ENCODE measurements at regions not wholly inside any gene's neighbourhood (a gene's known extent, or its start where the extent isn't known, plus 50 kb on each side); places are given as distances from the start of the nearest gene placed in this dataset.

GRCh38 chr10:46216003-46216634, 70.7 kb upstream of the ANTXRL start:
- no peak overlapping the region for H3K27ac ChIP-seq (ENCODE audit: low read depth)
- Mint-ChIP-seq H3K27me3 (ENCODE audit: insufficient read depth, low read depth, poor library complexity) (peaks cover 7% of the 10 kb centered on the region), H3K4me3 (no peak overlapping the region), H3K27ac (no peak overlapping the region), H3K9me3 (no peaks in the 10 kb centered on the region), H3K36me3 (ENCODE audit: low read depth) (no peaks in the 10 kb centered on the region; the same call in 2 of the 3 replicates), H3K4me1 (peaks cover 4% of the 10 kb centered on the region; the same call in 1 of the 3 replicates)
- no peaks in the 10 kb centered on the region for H3K36me3 ChIP-seq (ENCODE audit: insufficient read depth)
- no peak overlapping the region for H3K4me3 ChIP-seq
- no peak for ATAC-seq
- H3K27me3 ChIP-seq (ENCODE audit: insufficient read depth) = no peaks in the 10 kb centered on the region
- no peaks in the 10 kb centered on the region for H3K9me2 ChIP-seq (ENCODE audit: insufficient read depth)
- no peak overlapping the region for H3K4me2 ChIP-seq
- H3K4me1 ChIP-seq (ENCODE audit: insufficient read depth) = no peaks in the 10 kb centered on the region
- TF ChIP-seq ETS1 (IDR thresholded peaks at IDR 0.05) (no peak), CTCF (conservative IDR thresholded peaks at IDR 0.05; ENCODE audit: low read depth in 2 of 2) (no peak), STAT1 (IDR thresholded peaks at IDR 0.05; ENCODE audit: unreplicated experiment) (no peak), ZNF114 (CRISPR knock-in tag; IDR thresholded peaks at IDR 0.05) (no peak), CREB1 (CRISPR knock-in tag; IDR thresholded peaks at IDR 0.05; ENCODE audit: low read depth) (no peak), NANOG (IDR thresholded peaks at IDR 0.05; ENCODE audit: borderline replicate concordance) (no peak), JUNB (IDR thresholded peaks at IDR 0.05; ENCODE audit: unreplicated experiment) (no peak), ZNF331 (CRISPR knock-in tag; IDR thresholded peaks at IDR 0.05; ENCODE audit: low read depth) (no peak), ZNF462 (CRISPR knock-in tag; IDR thresholded peaks at IDR 0.05) (no peak), REST (IDR thresholded peaks at IDR 0.05; ENCODE audit: unreplicated experiment) (no peak)
- H2AFZ ChIP-seq = no peak overlapping the region
- H4K20me1 ChIP-seq (replicated peaks; ENCODE audit: insufficient read depth) = no peaks in the 10 kb centered on the region
- H3F3A ChIP-seq (replicated peaks; ENCODE audit: low read depth) = no peaks in the 10 kb centered on the region
- no peaks in the 10 kb centered on the region for H3K79me2 ChIP-seq (replicated peaks; ENCODE audit: insufficient read depth)
- no peak for DNase-seq (ENCODE audit: low spot score)

All from GM23338 (cell line).